Caco-2 (cell line): ENCODE measurements at regions not wholly inside any gene's neighbourhood (a gene's known extent, or its start where the extent isn't known, plus 50 kb on each side); places are given as distances from the start of the nearest gene placed in this dataset.

Experiments used
- BruUV-seq: library from RNA; stranded (reverse); fragments of 400-500 nt; replicated peaks from 2 replicates; lab custom pipeline; 2021; lab: Mats Ljungman, UMichigan
- CTCF ChIA-PET: fragments of 300-600 bp; sonication (Branson Sonifier 250); formaldehyde crosslinking; loops from one replicate; lab custom pipeline; 2022; ENCODE audit warnings: antibody characterized with exemption; lab: Charles Lee
- POLR2A ChIA-PET: fragments of 300-600 bp; sonication (Branson Sonifier 250); formaldehyde crosslinking; loops from one replicate; lab custom pipeline; 2022; ENCODE audit warnings: antibody characterized with exemption; lab: Charles Lee
- DNase-seq, 2 experiments: peaks; one replicate each; pipeline versions ENCODE4 v3.0.0 to v3.0.0-alpha.2; 2020 to 2022
- H3K27me3 ChIP-seq: replicated peaks from 2 replicates; pipeline ENCODE4 v1.6.0; 2011; ENCODE audit warnings: low read length; ENCODE audit not compliant: control insufficient read depth, insufficient read depth
- H3K36me3 ChIP-seq: 2 replicates; pipeline ENCODE4 v1.5.1; 2011; ENCODE audit warnings: low read length; ENCODE audit not compliant: control insufficient read depth, insufficient read depth
- H3K4me1 ChIP-seq: fragments of 250-450 bp; sonication (Bioruptor Pico); 2 replicates; pipeline ENCODE4 v1.5.1; 2020; ENCODE audit warnings: mild to moderate bottlenecking
- H3K4me3 ChIP-seq: 2 replicates; pipeline ENCODE4 v1.5.1; 2011; ENCODE audit warnings: low read depth, mild to moderate bottlenecking, control low read depth, low read length
- H3K9me3 ChIP-seq: fragments of 250-450 bp; sonication (Bioruptor Pico); 2 replicates; pipeline ENCODE4 v1.5.1; 2020; ENCODE audit warnings: mild to moderate bottlenecking, moderate library complexity
- H3K27ac Mint-ChIP-seq: one replicate; pipeline ENCODE4 v1.8.0; 2022; ENCODE audit warnings: mixed read lengths; ENCODE audit not compliant: unreplicated experiment
- H3K27me3 Mint-ChIP-seq: one replicate; pipeline ENCODE4 v1.8.0; 2022; ENCODE audit warnings: mixed read lengths; ENCODE audit not compliant: insufficient read depth, unreplicated experiment
- H3K36me3 Mint-ChIP-seq: one replicate; pipeline ENCODE4 v1.8.0; 2022; ENCODE audit warnings: mild to moderate bottlenecking, mixed read lengths; ENCODE audit not compliant: insufficient read depth, unreplicated experiment
- H3K4me1 Mint-ChIP-seq: one replicate; pipeline ENCODE4 v1.8.0; 2022; ENCODE audit warnings: low read depth, mixed read lengths; ENCODE audit not compliant: unreplicated experiment
- H3K4me3 Mint-ChIP-seq: one replicate; pipeline ENCODE4 v1.8.0; 2022; ENCODE audit warnings: mild to moderate bottlenecking, moderate library complexity, mixed read lengths; ENCODE audit not compliant: unreplicated experiment
- H3K9me3 Mint-ChIP-seq: one replicate; pipeline ENCODE4 v1.8.0; 2022; ENCODE audit warnings: mixed read lengths; ENCODE audit not compliant: unreplicated experiment
- intact Hi-C: fragments of 100-400 bp; cut with micrococcal nuclease; formaldehyde crosslinking; loops from one replicate; pipeline ENCODE4 v1.10.0; 2022; ENCODE audit not compliant: unreplicated experiment
- TF ChIP-seq, protein P1 (sequence below), 2 experiments: fragments of 200-600 bp in 1 of 2; IDR thresholded peaks; 1 replicate in 1 of 2; 2 replicates in 1 of 2; pipeline versions ENCODE4 v1.5.1 to v1.8.0; 2011 to 2022; ENCODE audit warnings: antibody characterized with exemption in 1 of 2, control low read depth in 1 of 2, inconsistent platforms in 1 of 2, low read depth in 1 of 2, low read length in 1 of 2, mild to moderate bottlenecking in 1 of 2, moderate library complexity in 1 of 2; ENCODE audit not compliant: insufficient read depth in 1 of 2, severe bottlenecking in 1 of 2, unreplicated experiment in 1 of 2

DNA sequence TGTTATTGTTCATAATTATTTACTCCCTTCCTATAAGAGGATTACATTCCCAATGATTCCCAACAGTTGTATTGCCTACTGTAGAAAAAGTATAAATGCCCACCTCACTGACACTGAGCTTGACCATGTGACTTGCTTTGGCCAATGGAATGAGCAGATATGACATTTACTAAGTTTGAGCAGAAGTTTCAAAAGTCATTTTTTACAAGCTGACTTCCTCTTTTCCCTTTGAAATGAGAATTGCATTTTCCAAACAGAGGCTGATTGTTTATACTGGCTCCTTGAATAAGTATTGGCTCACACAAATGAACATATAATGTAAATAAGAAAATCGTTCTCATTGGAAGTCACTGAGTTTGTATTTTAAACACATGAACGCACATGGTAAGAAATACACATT, 116.4 kb upstream of the LRFN5 start:
- H3K9me3 ChIP-seq = no peaks in the 10 kb centered on the region
- H3K4me1 Mint-ChIP-seq = no peaks in the 10 kb centered on the region
- no TSS peak for BruUV-seq

DNA sequence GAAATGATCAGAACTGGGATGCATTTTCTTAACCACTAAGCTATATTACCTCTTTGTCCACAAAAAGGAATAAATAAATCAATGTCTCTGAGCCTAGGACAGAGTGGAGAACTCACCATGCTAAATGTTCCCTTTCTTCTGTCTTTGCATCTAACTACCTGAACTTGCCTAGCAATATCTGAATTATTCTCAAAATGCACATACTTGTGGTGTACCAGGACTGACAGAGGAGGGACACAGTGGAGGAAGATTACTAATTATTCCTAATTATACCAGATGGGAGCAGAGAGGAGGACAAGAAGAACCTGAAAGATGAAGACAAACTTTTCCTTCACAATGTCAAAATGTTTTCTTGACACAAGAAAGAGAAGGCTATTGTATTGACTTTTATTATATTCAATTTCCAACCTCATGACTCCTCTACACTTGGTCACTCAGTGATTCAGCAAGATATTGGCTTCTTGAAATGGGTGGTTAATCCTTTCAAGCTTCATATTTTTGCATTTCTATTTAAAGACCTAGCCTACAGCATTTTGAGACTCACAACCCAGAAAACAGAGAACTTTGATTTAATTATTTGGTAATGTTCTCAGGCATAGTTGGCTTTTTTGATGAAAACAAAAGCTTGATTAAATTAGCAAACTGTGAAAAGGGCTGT, 117.2 kb upstream of the LRFN5 start:
- ChIA-PET POLR2A (no interaction called here), CTCF (no interaction called here)
- peaks cover 6% of the 10 kb centered on the region for H3K36me3 Mint-ChIP-seq
- H3K9me3 ChIP-seq = no peaks in the 10 kb centered on the region
- no peak overlapping the region for H3K4me3 Mint-ChIP-seq
- no peak for DNase-seq
- H3K27ac Mint-ChIP-seq = no peak overlapping the region
- no peaks in the 10 kb centered on the region for H3K9me3 Mint-ChIP-seq
- H3K36me3 ChIP-seq = no peaks in the 10 kb centered on the region
- H3K27me3 ChIP-seq = no peaks in the 10 kb centered on the region
- intact Hi-C loops = no loop called here
- no peaks in the 10 kb centered on the region for H3K4me1 Mint-ChIP-seq
- H3K27me3 Mint-ChIP-seq = peaks cover 2% of the 10 kb centered on the region
- BruUV-seq = no TSS peak
- H3K4me3 ChIP-seq = no peak overlapping the region
- TF ChIP-seq, protein P1, sequence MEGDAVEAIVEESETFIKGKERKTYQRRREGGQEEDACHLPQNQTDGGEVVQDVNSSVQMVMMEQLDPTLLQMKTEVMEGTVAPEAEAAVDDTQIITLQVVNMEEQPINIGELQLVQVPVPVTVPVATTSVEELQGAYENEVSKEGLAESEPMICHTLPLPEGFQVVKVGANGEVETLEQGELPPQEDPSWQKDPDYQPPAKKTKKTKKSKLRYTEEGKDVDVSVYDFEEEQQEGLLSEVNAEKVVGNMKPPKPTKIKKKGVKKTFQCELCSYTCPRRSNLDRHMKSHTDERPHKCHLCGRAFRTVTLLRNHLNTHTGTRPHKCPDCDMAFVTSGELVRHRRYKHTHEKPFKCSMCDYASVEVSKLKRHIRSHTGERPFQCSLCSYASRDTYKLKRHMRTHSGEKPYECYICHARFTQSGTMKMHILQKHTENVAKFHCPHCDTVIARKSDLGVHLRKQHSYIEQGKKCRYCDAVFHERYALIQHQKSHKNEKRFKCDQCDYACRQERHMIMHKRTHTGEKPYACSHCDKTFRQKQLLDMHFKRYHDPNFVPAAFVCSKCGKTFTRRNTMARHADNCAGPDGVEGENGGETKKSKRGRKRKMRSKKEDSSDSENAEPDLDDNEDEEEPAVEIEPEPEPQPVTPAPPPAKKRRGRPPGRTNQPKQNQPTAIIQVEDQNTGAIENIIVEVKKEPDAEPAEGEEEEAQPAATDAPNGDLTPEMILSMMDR (IDR thresholded peaks at IDR 0.05; ENCODE audit: insufficient read depth in 1 of 2, low read depth in 1 of 2, low read length in 1 of 2, severe bottlenecking in 1 of 2, unreplicated experiment in 1 of 2) = no peak
- H3K4me1 ChIP-seq = no peaks in the 10 kb centered on the region

More for the DNA sequence above, 116.4 kb upstream of the LRFN5 start:
- ChIA-PET CTCF (no interaction called here), POLR2A (no interaction called here)
- no peaks in the 10 kb centered on the region for H3K27me3 ChIP-seq
- peaks cover 2% of the 10 kb centered on the region for H3K27me3 Mint-ChIP-seq
- H3K4me1 ChIP-seq = no peaks in the 10 kb centered on the region
- H3K4me3 ChIP-seq = no peak overlapping the region
- TF ChIP-seq, protein P1 (IDR thresholded peaks at IDR 0.05; ENCODE audit: insufficient read depth in 1 of 2, low read depth in 1 of 2, low read length in 1 of 2, severe bottlenecking in 1 of 2, unreplicated experiment in 1 of 2) = no peak
- H3K36me3 Mint-ChIP-seq = peaks cover 6% of the 10 kb centered on the region
- DNase-seq = no peak
- H3K9me3 Mint-ChIP-seq = no peaks in the 10 kb centered on the region
- intact Hi-C loops = no loop called here
- H3K36me3 ChIP-seq = no peaks in the 10 kb centered on the region
- H3K4me3 Mint-ChIP-seq = no peak overlapping the region
- H3K27ac Mint-ChIP-seq = no peak overlapping the region

- Histone ChIP-seq H3K4me3 (no peak overlapping the region), H3K4me1 (no peaks in the 10 kb centered on the region), H3K9me3 (no peaks in the 10 kb centered on the region), H3K27me3 (no peaks in the 10 kb centered on the region), H3K36me3 (no peaks in the 10 kb centered on the region)
- no TSS peak for BruUV-seq
- DNase-seq = no peak
- H3K9me3 Mint-ChIP-seq = no peaks in the 10 kb centered on the region
- no peak overlapping the region for H3K27ac Mint-ChIP-seq
- intact Hi-C loops = no loop called here
- peaks cover 6% of the 10 kb centered on the region for H3K36me3 Mint-ChIP-seq
- H3K27me3 Mint-ChIP-seq = no peaks in the 10 kb centered on the region
- CTCF ChIA-PET = no interaction called here
- H3K4me3 Mint-ChIP-seq = no peak overlapping the region
- TF ChIP-seq, protein P1 (IDR thresholded peaks at IDR 0.05; ENCODE audit: insufficient read depth in 1 of 2, low read depth in 1 of 2, low read length in 1 of 2, severe bottlenecking in 1 of 2, unreplicated experiment in 1 of 2) = no peak
- POLR2A ChIA-PET = no interaction called here
- no peaks in the 10 kb centered on the region for H3K4me1 Mint-ChIP-seq
Observed at GRCh38 chr14:41488401-41488800, 118.3 kb upstream of the LRFN5 start.
